Transverse colon (tissue), 4 donors: ENCODE measurements at regions not wholly inside any gene's neighbourhood (a gene's known extent, or its start where the extent isn't known, plus 50 kb on each side); places are given as distances from the start of the nearest gene placed in this dataset.

Experiments used
- DNase-seq: peaks from one replicate; pipeline ENCODE4 v3.0.0-alpha.2; 2019
- H3K27ac ChIP-seq, 4 donors: fragments of 200-600 bp; sonication (generic); 2 replicates each; pipeline ENCODE4 v1.5.1; 2016 to 2018; ENCODE audit warnings: inconsistent platforms in 4 of 4
- H3K27me3 ChIP-seq: fragments of 200-600 bp; sonication (generic); 2 replicates; pipeline ENCODE4 v1.5.1; 2017; ENCODE audit warnings: inconsistent platforms
- H3K36me3 ChIP-seq, 4 donors: fragments of 200-600 bp; sonication (generic); 2 replicates each; pipeline ENCODE4 v1.5.1; 2017 to 2019; ENCODE audit warnings: inconsistent platforms in 4 of 4
- H3K4me1 ChIP-seq, 4 donors: fragments of 200-600 bp; sonication (generic); 2 replicates each; pipeline ENCODE4 v1.5.1; 2017 to 2020; ENCODE audit warnings: inconsistent platforms in 4 of 4
- H3K4me3 ChIP-seq, 4 donors: fragments of 200-600 bp; sonication (generic); 1 replicate in 1 of 4; 2 replicates in 3 of 4; pipeline versions ENCODE4 v1.5.1 to v1.6.1; 2017 to 2019; ENCODE audit warnings: inconsistent platforms in 4 of 4
- H3K9me3 ChIP-seq, 2 donors: fragments of 200-600 bp; sonication (generic); 2 replicates each; pipeline ENCODE4 v1.5.1; 2017 to 2019; ENCODE audit warnings: inconsistent platforms in 2 of 2
- CTCF ChIP-seq, 5 experiments: fragments of 200-600 bp in 3 of 5; fragments of 450-650 bp in 2 of 5; sonication (generic) in 3 of 5; IDR thresholded peaks; 1 replicate in 2 of 5; 2 replicates in 3 of 5; pipeline ENCODE4 v1.5.1; 2016 to 2017; ENCODE audit warnings: antibody characterized with exemption in 5 of 5, inconsistent platforms in 3 of 5, mild to moderate bottlenecking in 2 of 5, moderate library complexity in 1 of 5
- EP300 ChIP-seq: sonication (generic); formaldehyde crosslinking; IDR thresholded peaks from one replicate; pipeline ENCODE4 v1.6.1; 2017; ENCODE audit warnings: antibody characterized with exemption, low read depth
- POLR2A ChIP-seq: fragments of 450-650 bp; IDR thresholded peaks from one replicate; pipeline ENCODE4 v1.6.1; 2016; ENCODE audit warnings: antibody characterized with exemption, mild to moderate bottlenecking, moderate library complexity
- POLR2AphosphoS5 ChIP-seq, 3 donors: sonication (generic); formaldehyde crosslinking; IDR thresholded peaks; one replicate each; pipeline ENCODE4 v1.6.1; 2016; ENCODE audit warnings: antibody characterized with exemption in 3 of 3
- WGBS, 2 donors: methylation state at CpG; one replicate each; pipeline ENCODE4 v1.1.5; 2018; ENCODE audit warnings: low coverage in 1 of 2; 5-methylcytosine and 5-hydroxymethylcytosine counted together
- in situ Hi-C, 4 donors: fragments of 200-750 bp; cut with MboI; loops; one replicate each; pipeline versions ENCODE4 v1.15.0 to v1.15.1; 2017; ENCODE audit warnings: low sequenced_read_pairs in 3 of 4, low pct_ligation_motif_present in 1 of 4, low pct_unique_long_range_greater_than_20kb in 1 of 4
- intact Hi-C: fragments of 100-400 bp; cut with DNase I; formaldehyde crosslinking; loops from one replicate; pipeline ENCODE4 v1.15.1; 2023; ENCODE audit warnings: low total_unique reads

DNA sequence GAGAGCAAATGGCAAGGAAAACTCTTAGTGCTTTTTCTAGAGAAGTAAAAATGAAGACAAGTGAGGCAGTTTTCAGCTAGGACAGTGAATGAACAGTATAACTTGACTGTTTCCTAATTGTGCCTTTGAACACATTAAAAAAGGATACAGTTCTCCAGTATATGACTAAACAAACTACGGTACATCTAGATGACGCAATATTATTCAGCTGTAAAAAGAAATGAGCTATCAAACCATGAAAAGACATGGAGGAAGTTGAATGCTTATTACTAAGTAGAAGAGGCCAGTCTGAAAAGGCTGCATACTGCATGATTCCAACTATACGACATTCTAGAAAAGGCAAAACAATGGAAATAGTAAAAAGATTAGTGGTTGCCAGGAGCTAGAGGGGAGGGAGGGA, 206.3 kb downstream of the SIPA1L2 start:
- in situ Hi-C loops: no loop called here
- intact Hi-C loops: no loop called here
- no peak for TF ChIP-seq POLR2A
- TF ChIP-seq EP300: no peak
- no peak for TF ChIP-seq POLR2AphosphoS5 (IDR thresholded peaks at IDR 0.05)
- TF ChIP-seq CTCF (IDR thresholded peaks at IDR 0.05): no peak
- no peak for DNase-seq
- WGBS, 2 donors: 41 to 49% methylated on average over 3 of the region's 3 CpGs
- no peak overlapping the region for H3K27ac ChIP-seq
- H3K27me3 ChIP-seq: no peaks in the 10 kb centered on the region
- peaks cover 0 to 27% (median 8%) of the 10 kb centered on the region in 4 donors for H3K36me3 ChIP-seq
- H3K4me3 ChIP-seq: no peak overlapping the region
- peaks cover 0 to under 1% (median 0%) of the 10 kb centered on the region in 4 donors for H3K4me1 ChIP-seq
- no peaks in the 10 kb centered on the region for H3K9me3 ChIP-seq

DNA sequence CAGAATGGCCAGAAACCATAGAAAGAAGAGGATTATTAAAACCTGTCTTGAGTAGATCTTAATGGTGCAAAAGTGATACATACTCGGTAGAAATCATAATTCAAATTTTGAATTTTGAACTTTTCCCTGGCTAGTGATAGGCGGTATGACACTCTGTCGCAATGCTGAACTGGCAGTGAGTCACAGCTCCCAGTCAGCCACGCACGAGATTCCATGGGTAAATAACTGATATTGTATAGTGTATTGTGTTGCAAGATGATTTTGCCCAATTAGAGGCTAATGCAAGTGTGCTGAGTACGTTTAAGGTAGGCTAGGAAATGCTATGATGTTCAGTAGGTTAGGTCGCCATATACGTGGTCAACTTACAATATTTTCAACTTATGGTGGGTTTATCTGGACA, 207.0 kb downstream of the SIPA1L2 start:
- no peak for DNase-seq
- intact Hi-C loops (no loop called here), in situ Hi-C loops (no loop called here)
- no peak overlapping the region for H3K4me3 ChIP-seq
- no peaks in the 10 kb centered on the region for H3K9me3 ChIP-seq
- H3K27ac ChIP-seq: no peak overlapping the region
- TF ChIP-seq POLR2AphosphoS5 (IDR thresholded peaks at IDR 0.05): no peak
- no peak for TF ChIP-seq CTCF (IDR thresholded peaks at IDR 0.05)
- TF ChIP-seq POLR2A: no peak
- no peak for TF ChIP-seq EP300
- WGBS, 2 donors: 84 to 89% methylated on average over 5 to 8 of the region's 8 CpGs
- H3K4me1 ChIP-seq: no peaks in the 10 kb centered on the region
- H3K36me3 ChIP-seq: peaks cover 0 to 28% (median 8%) of the 10 kb centered on the region in 4 donors
- no peaks in the 10 kb centered on the region for H3K27me3 ChIP-seq

GRCh38 chr1:232422098-232422497, 207.8 kb downstream of the SIPA1L2 start:
- intact Hi-C loops (no loop called here), in situ Hi-C loops (no loop called here)
- Histone ChIP-seq H3K4me1 (no peaks in the 10 kb centered on the region), H3K9me3 (no peaks in the 10 kb centered on the region), H3K27ac (no peak overlapping the region), H3K36me3 (peaks cover 0 to 28% (median 8%) of the 10 kb centered on the region in 4 donors), H3K27me3 (no peaks in the 10 kb centered on the region), H3K4me3 (no peak overlapping the region)
- DNase-seq: no peak
- TF ChIP-seq POLR2AphosphoS5 (IDR thresholded peaks at IDR 0.05) (no peak), EP300 (no peak)

DNA sequence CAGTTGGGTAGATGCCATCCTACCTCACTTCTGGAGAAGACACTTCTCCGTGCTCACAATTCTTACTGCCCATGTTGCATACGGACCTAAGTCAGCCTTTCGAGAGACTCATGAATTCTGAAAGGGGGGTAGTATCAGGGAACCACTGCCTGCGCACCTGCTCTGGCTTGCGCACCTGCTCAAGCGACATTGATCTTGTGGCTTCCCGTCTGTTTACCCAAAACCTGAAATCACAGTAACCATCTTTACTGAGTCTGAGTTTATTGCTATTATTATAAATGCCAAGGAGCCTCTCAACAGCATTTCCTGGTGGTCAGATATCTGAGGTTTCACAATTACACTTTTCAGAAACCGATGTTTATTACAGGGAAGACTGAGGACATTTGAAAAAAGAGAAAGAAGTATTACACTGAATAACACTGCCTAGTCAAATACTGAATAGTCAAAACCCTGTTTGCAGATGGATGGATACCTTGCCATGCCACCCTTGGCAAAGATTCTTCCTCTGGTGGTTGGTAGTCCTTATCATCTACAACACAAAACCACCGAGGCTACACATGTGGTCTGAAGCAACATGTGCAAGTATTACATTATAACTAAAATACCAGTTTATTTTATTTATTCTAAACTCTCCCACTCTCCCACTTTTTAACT, 208.7 kb downstream of the SIPA1L2 start:
- no peak for DNase-seq
- in situ Hi-C loops (no loop called here), intact Hi-C loops (no loop called here)
- H3K9me3 ChIP-seq: no peaks in the 10 kb centered on the region
- H3K27me3 ChIP-seq: no peaks in the 10 kb centered on the region
- no peak overlapping the region for H3K27ac ChIP-seq
- no peaks in the 10 kb centered on the region for H3K4me1 ChIP-seq
- no peak for TF ChIP-seq POLR2A
- TF ChIP-seq EP300: no peak
- TF ChIP-seq POLR2AphosphoS5 (IDR thresholded peaks at IDR 0.05): no peak
- TF ChIP-seq CTCF (IDR thresholded peaks at IDR 0.05): no peak
- H3K4me3 ChIP-seq: no peak overlapping the region
- WGBS, 2 donors: 51% methylated on average over 3 to 9 of the region's 9 CpGs
- H3K36me3 ChIP-seq: peaks cover 0 to 28% (median 8%) of the 10 kb centered on the region in 4 donors

- Histone ChIP-seq H3K27ac (no peak overlapping the region), H3K4me1 (no peaks in the 10 kb centered on the region), H3K9me3 (no peaks in the 10 kb centered on the region), H3K4me3 (no peak overlapping the region), H3K36me3 (peaks cover 0 to 28% (median 11%) of the 10 kb centered on the region in 4 donors), H3K27me3 (no peaks in the 10 kb centered on the region)
- WGBS, 2 donors: 85 to 87% methylated on average over 5 to 10 of the region's 10 CpGs
- in situ Hi-C loops (no loop called here), intact Hi-C loops (no loop called here)
- TF ChIP-seq POLR2AphosphoS5 (IDR thresholded peaks at IDR 0.05): no peak
- no peak for TF ChIP-seq CTCF (IDR thresholded peaks at IDR 0.05)
- no peak for TF ChIP-seq POLR2A
- no peak for TF ChIP-seq EP300
- DNase-seq: no peak
Observed at GRCh38 chr1:232417636-232418248, 212.2 kb downstream of the SIPA1L2 start.
